GM12891 (cell line): ENCODE measurements at regions not wholly inside any gene's neighbourhood (a gene's known extent, or its start where the extent isn't known, plus 50 kb on each side); places are given as distances from the start of the nearest gene placed in this dataset.

Source experiments
- POLR2A ChIP-seq: IDR thresholded peaks from 2 replicates; pipeline ENCODE4 v1.6.1; 2011; ENCODE audit warnings: low read depth, low read length, control low read depth
- POLR2AphosphoS5 ChIP-seq: IDR thresholded peaks from 2 replicates; pipeline ENCODE4 v1.6.1; 2011; ENCODE audit warnings: low read depth, low read length, control low read depth

GRCh38 chr3:64974401-64974800 is 286.6 kb upstream of the ADAMTS9 start:
- no peak for TF ChIP-seq POLR2A
- no peak for TF ChIP-seq POLR2AphosphoS5
